Epithelial cell of esophagus (primary cell): ENCODE measurements at regions not wholly inside any gene's neighbourhood (a gene's known extent, or its start where the extent isn't known, plus 50 kb on each side); places are given as distances from the start of the nearest gene placed in this dataset.
A peak's percentile ranks its signal among the peaks of the same experiment; 100 is the strongest.

Experiments used
- DNase-seq: peaks from one replicate; pipeline ENCODE4 v3.0.0; 2010; ENCODE audit warnings: low read depth
- H3K4me3 ChIP-seq: 2 replicates; pipeline ENCODE4 v1.5.1; 2011; ENCODE audit warnings: mild to moderate bottlenecking, low read length, control low read depth
- TF ChIP-seq, protein P1 (sequence below): IDR thresholded peaks from 2 replicates; pipeline ENCODE4 v1.5.1; 2011; ENCODE audit warnings: low read depth, mild to moderate bottlenecking, low read length, control low read depth, inconsistent platforms; ENCODE audit not compliant: insufficient read depth; ENCODE audit errors: missing control alignments

DNA sequence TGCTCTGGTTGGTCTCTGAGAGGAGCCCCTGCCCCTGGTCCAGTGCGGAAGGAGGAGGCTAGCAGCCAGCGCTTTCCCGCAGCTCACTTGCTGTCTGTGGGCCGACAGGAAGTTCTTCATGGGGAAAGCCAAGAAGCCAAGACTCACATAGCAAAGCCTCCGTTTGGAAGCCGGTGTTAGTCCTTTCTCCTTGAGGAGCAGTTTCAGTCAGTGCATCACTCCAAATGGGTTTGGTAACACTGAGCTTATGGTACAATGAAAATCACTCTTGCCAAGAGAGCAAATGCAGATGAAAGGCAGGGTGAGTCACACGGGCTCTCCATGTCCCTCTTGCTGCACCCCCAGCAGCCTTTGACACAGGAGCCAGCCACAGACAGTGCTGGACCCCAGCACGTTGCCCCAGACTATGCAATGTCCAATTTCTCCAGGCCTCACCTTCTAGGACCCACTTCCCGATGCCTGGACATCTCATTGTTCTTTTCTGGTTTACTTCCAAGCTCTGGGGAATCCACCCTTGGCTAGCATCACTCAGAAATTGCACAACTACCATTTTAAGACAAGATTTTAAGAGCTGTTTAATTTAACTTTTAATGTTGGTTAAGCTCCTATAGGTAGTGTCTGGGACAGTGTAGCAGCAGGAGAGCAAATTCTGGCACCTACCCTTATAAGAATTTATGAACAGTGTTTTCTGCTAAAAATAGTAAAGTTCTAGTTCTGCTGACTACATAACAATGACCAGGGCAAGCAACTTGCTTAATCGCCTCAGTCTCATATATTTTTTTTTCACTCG lies 174.9 kb downstream of the ASB1 start:
- TF ChIP-seq, protein P1, sequence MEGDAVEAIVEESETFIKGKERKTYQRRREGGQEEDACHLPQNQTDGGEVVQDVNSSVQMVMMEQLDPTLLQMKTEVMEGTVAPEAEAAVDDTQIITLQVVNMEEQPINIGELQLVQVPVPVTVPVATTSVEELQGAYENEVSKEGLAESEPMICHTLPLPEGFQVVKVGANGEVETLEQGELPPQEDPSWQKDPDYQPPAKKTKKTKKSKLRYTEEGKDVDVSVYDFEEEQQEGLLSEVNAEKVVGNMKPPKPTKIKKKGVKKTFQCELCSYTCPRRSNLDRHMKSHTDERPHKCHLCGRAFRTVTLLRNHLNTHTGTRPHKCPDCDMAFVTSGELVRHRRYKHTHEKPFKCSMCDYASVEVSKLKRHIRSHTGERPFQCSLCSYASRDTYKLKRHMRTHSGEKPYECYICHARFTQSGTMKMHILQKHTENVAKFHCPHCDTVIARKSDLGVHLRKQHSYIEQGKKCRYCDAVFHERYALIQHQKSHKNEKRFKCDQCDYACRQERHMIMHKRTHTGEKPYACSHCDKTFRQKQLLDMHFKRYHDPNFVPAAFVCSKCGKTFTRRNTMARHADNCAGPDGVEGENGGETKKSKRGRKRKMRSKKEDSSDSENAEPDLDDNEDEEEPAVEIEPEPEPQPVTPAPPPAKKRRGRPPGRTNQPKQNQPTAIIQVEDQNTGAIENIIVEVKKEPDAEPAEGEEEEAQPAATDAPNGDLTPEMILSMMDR, result no peak
- H3K4me3 ChIP-seq, result no peak overlapping the region
- DNase-seq, result peak; percentile 25

DNA sequence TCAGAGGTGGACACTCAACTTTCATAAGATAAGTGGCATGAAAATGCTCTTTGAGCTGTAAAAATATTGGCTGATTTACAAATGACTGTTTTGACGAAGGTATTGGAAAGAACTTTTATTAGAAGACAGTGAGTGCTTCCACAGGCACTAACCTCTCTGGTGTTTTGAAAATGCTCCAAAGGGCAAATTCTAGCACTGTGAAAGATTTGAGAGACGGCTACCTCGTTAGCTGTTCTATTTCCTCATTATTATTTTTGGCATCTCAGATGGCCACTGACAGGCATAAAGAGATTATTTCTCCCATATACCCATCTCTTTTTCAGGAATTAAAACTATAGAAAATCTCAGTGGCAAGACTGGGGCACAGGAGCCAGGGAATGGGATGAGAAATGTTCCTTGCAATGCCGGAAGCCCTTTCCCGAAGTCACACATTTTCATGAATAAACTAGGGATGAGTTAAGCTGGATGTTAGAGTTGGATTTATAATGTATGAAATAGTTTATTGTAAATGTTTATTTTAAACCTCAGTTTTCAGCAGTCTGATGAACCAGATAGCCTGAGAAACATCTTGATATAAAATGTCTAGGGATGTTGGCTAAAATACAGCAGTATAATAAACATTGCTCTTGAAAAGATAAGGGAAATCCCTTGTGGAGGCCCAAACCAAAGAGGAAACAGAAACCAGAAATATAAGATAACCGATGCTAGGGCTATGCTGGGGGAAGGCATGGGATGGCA lies 175.7 kb downstream of the ASB1 start:
- TF ChIP-seq, protein P1, result no peak
- no peak overlapping the region for H3K4me3 ChIP-seq
- no peak for DNase-seq

DNA sequence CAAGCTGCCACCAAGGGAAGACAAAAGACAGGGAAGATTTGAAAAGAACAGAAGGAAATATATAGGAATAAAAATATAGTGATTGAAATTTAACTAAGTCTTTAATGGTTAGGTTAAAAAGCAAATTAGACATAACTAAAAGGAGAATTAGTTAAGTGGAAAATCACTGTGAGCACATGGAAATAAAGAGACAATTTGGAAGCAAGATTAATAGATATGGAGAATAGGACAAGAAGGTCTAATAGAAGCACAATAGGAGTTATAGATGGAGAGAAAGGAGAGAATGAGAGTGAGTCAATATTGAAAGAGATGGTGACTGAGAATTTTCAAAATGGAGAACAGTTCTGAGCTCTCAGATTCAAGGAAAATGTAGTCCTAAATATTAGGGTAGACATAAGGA lies 176.9 kb downstream of the ASB1 start:
- no peak for DNase-seq
- TF ChIP-seq, protein P1, result no peak
- no peak overlapping the region for H3K4me3 ChIP-seq

DNA sequence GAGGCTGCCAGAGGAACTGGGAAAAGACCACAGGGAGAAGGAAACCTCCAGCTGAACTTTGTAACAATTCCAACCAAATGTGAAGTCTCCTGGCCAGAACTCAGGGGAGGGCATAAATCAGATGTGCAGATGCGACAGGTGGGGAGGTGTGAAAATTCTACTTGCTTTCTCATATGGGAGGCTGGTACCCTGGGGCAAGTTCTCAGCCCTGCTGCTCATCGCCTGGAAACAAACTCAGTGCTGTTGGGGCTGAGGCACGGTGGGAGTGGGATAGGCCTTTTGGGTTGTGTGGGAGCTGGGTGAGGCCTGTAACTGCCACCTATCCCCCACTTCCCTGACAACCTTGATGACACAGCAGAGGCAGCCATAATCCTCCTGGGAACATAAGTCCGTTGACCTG lies 179.6 kb downstream of the ASB1 start:
- DNase-seq, result no peak
- TF ChIP-seq, protein P1, result no peak

DNA sequence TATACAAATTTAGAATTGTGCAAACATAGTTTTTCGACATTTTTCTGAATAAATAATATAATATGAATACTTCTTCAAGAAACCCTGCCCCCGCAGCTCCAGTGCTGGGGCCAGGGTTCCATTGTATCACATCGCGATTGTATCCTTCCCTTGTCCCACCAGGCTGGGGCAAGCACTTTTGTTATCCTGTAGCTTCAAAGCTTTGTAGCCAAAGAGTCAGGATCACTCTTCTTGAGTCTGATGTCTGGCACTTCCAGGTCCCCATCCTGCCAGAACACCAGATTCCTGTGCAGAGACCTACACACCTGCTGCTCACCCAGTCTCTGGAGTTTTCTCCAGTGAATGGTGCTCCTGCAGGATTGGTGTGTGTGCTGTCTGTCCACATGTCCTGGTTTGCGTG lies 186.9 kb downstream of the ASB1 start:
- H3K4me3 ChIP-seq, result no peak overlapping the region
- TF ChIP-seq, protein P1, result no peak
- no peak for DNase-seq

More for the DNA sequence above, 179.6 kb downstream of the ASB1 start:
- no peak overlapping the region for H3K4me3 ChIP-seq

DNA sequence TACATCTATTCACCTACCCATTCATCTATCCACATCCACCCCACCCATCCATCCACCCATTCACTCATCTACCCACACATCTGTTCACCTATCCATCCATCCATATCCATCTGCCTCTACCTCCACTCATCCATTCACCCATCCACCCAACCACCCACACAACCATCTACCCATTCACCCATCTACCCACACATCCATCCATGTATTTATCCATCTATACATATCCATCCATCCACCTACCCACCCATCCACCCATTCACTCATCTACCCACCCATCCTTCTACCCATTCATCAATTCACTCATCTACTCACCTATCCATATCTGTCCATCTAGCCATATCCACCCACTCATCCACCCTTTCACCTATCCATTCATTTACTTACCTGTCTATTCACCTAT lies 187.6 kb downstream of the ASB1 start:
- H3K4me3 ChIP-seq, result no peak overlapping the region
- TF ChIP-seq, protein P1, result no peak
- no peak for DNase-seq
